Right lobe of liver (tissue), 4 donors: ENCODE measurements at regions not wholly inside any gene's neighbourhood (a gene's known extent, or its start where the extent isn't known, plus 50 kb on each side); places are given as distances from the start of the nearest gene placed in this dataset.
"Not testable (repeated sequence)": the region's sequence is repeated elsewhere in the genome, so short reads cannot be mapped to it uniquely, and the experiment has no call there.

Experiments
- CTCF ChIP-seq, 4 donors: fragments of 200-600 bp in 3 of 4; fragments of 450-650 bp in 1 of 4; IDR thresholded peaks; one replicate each; pipeline versions ENCODE4 v1.5.1 to v1.8.0; 2016 to 2022; ENCODE audit warnings: antibody characterized with exemption in 4 of 4, mild to moderate bottlenecking in 2 of 4
- POLR2A ChIP-seq: fragments of 450-650 bp; IDR thresholded peaks from one replicate; pipeline ENCODE4 v1.6.1; 2017; ENCODE audit warnings: antibody characterized with exemption, mild to moderate bottlenecking
- donor health status: DM: no; HTN: no; CAD: no.
- donor health status: DM: no; HTN: no; CAD: no.
- donor health status: DM: no; HTN: yes; CAD: no.

DNA sequence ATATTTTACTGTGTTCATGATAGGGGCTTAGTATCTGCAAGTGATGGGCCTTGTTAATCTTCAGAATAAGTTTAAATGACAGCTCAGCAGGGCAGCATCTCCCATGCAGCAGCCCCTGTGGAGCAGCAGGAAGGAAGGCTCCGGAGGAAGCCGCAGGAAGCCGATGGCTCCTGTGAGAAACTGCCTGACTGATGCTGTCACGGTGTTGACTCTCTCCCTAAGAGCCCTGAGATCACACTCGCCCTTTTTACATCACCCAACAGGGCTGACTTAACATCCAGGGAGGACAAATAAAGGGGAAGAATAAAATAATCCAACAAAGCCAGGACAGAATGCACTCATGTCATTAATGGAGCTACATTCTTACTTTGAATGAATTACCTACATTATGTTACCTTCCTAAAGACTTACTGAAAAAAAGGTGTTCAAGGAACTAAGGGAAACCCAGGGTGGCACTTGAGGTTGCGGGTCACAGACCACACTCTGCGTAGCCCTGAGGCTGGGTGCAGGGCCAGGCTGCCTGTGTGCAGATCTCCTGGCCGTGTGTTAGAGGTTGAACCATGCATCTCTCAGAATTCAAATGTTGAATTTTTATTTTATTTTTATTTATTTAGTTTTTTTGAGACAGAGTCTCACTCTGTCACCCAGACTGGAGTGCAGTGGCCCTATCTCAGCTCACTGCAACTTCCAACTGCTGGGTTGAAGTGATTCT is 102.5 kb upstream of the ZNF658 start:
- TF ChIP-seq CTCF (IDR thresholded peaks at IDR 0.05); POLR2A: not testable (repeated sequence)
